Esophagus mucosa (tissue), 1 donor: ENCODE measurements at regions not wholly inside any gene's neighbourhood (a gene's known extent, or its start where the extent isn't known, plus 50 kb on each side); places are given as distances from the start of the nearest gene placed in this dataset.
"Not testable (repeated sequence)": the region's sequence is repeated elsewhere in the genome, so short reads cannot be mapped to it uniquely, and the experiment has no call there.

Source experiments
- ATAC-seq: fragments of 200-7000 bp; cut with Tn5 transposase; one replicate; pipeline ENCODE4 v1.9.1; 2020
- donor health status: DM: yes; HTN: yes; CAD: no.

DNA sequence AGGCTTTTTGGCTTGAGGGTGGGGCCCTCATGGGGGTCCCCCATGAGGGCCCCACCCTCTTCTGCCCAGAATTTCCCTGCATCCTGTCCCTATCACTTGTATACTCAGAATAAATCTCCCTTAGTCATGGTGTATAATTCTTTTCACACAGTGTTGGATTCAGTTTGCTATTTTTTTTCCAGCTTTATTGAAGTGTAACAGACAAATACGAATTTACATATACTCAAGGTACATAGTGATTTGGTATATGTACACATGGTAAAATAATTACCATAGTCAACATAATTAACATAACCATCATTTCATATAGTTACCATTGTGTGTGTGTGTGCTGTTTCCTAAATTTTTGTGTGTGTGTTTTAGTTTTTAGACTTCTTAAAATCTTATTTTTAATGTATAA is 289.4 kb downstream of the CNTNAP3B start:
- not testable (repeated sequence) for ATAC-seq

DNA sequence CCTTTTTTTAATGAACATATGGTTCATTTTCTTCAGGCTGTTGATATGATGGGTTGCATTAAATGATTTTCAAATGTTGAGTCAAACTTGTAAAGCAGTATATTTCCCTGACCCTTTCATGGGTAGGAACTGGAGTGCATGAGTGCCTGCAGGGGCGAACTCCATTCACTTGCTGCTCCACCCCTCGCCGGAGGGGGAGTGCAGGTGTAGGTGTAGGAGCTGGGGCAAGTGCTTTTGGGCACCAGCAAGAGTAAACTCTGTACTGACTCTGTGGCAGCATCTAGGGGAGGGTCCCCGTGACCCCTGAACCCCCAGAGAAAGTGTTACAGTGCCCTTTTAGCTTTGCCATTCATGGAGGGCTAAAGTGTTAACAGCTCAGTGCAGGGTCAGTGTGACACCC is 290.3 kb downstream of the CNTNAP3B start:
- not testable (repeated sequence) for ATAC-seq

- peak; percentile 13 for ATAC-seq
Measured at GRCh38 chr9:41838562-41838851, 290.7 kb downstream of the CNTNAP3B start.

GRCh38 chr9:41837684-41838561 is 291.3 kb downstream of the CNTNAP3B start:
- not testable (repeated sequence) for ATAC-seq

DNA sequence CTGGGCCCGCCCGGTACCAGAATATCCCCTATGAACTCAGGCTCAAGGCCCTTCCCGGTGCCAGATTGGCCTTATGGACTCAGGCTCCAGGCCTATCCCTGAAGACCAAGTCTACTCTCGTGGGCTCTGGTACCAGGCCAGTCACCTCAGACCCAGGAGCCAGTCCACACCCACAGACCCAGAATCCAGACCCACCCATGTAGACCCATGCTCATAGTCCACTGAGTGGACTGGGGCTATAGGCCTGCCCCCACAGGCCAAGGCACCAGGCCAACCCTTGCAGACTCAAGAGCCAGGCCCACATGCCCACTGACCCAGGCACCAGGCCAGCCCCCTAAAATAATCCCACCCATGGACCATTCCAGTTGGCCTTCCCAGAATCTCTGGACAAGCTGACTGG is 296.1 kb downstream of the CNTNAP3B start:
- peak; percentile 43 for ATAC-seq

DNA sequence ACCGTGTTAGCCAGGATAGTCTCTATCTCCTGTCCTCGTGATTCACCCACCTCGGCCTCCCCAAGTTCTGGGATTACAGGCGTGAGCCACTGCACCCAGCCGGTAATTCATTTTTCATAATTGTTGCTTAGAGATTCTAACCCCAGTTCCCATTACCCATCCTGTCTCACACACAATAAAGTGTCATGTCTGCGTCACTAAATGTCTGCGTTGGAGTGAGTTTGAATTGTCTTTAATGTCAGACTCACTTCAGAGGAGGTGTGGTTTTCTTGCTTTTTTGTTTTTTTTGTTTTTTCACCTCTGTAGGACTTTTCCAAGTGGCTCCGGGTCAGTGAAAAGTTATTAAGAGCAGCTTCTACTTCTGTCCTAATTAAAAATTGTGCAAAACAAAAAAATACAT is 304.5 kb downstream of the CNTNAP3B start:
- not testable (repeated sequence) for ATAC-seq

DNA sequence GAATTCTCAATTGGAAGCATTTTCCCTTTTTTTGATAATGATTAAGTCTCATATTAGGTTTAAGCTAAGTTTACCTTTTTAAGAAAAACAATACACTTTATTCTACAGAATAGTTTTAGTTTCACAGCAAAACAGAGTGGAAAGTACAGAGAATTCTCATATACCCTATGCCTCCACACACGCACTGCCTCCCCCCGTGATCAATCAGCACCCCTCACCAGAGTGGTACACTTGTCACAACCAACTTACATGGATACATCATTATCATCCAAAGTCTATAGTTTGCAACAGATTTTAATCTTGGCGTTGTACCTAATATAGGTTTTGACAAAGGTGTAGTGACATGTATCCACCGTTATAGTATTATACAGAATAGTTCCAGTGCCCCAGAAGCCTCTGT is 326.5 kb downstream of the CNTNAP3B start:
- not testable (repeated sequence) for ATAC-seq

- ATAC-seq: not testable (repeated sequence)
Measured at GRCh38 chr9:41798684-41799083, 330.5 kb downstream of the CNTNAP3B start.

DNA sequence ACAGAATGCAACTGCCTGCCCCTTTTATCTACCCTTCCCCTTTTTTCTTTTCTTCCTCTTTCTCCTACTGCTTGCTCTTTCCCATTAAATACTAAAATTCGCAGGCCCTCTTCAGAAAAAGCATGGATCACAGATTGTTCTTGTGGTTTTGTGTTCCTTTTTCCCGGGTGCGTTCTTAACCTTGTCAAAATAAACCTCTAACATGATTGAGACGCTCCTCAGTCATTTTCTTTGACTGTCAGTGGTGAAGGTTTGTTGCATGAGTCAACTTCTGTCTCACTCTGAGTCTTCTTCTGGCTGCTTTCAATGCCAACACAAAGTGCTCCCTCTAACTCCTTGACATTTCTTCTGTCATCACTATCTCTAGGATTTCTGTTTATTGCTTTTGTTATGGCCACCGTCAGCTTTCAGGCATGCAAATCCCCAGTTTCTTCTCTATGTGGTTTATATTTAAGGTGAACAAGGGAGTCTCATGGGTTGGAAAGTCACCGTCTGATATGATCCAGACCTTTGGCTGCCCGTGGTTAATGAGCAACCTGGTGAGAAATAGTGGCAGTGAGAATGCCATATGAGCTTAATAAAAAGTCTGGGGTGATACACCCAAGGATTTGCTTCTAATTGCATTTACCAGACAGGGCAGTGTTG is 338.4 kb downstream of the CNTNAP3B start:
- ATAC-seq: not testable (repeated sequence)

GRCh38 chr9:41790007-41790406 is 339.2 kb downstream of the CNTNAP3B start:
- not testable (repeated sequence) for ATAC-seq

GRCh38 chr9:41789387-41789786 is 339.8 kb downstream of the CNTNAP3B start:
- not testable (repeated sequence) for ATAC-seq

DNA sequence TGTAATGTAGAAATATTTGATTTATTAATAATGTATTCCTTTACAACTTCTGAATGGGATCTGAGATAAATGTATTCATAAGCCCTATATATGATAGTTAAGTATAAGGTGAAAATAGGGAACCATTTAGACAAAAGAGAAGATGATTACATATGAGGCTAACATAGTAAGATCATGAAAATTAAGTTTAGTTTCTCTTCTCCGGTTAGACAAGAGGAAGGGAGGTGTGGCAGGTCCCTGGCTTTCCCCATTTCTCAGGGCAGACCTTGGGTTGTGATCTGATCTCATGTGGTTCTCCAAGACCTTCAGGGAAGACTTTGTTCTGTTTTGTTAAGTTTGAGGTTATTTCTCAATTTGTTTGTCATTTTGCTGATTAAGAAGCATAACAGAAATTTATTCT is 341.3 kb downstream of the CNTNAP3B start:
- ATAC-seq: not testable (repeated sequence)

GRCh38 chr9:41787270-41787669 is 342.0 kb downstream of the CNTNAP3B start:
- ATAC-seq: not testable (repeated sequence)

GRCh38 chr9:41784006-41784405 is 345.2 kb downstream of the CNTNAP3B start:
- ATAC-seq: not testable (repeated sequence)

GRCh38 chr9:41783070-41783810 is 346.0 kb downstream of the CNTNAP3B start:
- ATAC-seq: not testable (repeated sequence)

GRCh38 chr9:41781899-41782298 is 347.3 kb downstream of the CNTNAP3B start:
- not testable (repeated sequence) for ATAC-seq

DNA sequence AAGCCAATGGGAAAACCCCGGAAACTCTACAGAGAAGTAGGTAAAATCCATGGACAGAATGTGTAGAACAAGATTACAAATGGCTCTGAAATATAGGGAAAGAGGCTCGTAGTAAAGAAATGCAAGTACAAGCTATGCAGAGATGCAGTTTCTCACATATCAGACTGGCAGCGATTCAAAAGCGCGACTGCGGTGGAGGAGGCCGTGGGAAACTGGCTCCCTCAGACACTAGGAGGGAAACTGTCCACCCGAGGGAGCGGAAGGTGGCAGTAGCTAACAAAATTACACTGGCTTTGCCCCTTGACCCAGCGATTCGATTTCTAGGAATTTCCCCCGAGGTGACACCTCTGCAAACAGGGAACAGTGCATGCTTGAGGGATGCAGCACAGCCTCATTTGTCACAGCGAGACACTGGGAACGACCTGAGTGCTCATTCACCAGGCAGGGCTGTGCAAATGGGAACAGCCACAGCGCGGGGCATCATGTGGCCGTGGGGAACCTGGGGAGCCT is 349.3 kb downstream of the CNTNAP3B start:
- ATAC-seq: not testable (repeated sequence)

DNA sequence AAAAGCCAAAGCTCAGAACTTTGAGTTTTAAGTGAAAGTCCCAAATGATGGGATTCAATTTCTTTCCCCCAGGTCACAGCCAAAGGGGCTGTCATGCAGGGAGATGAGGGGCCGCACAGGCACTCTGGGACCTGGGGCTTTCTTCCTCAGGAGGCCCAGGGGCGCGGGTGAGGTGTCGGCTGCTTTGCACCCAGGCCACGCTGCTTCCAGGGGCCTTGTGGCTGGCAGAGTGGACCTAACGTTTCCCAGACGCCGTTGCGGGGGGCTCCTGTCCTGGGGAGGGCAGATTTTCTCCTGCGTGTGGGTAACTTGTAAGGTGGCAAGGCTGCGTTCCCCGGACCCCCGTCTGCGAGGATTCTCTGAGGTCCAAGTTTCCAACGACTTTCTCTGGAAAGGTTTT is 350.0 kb downstream of the CNTNAP3B start:
- ATAC-seq: not testable (repeated sequence)

GRCh38 chr9:41778535-41779071 is 350.6 kb downstream of the CNTNAP3B start:
- not testable (repeated sequence) for ATAC-seq

DNA sequence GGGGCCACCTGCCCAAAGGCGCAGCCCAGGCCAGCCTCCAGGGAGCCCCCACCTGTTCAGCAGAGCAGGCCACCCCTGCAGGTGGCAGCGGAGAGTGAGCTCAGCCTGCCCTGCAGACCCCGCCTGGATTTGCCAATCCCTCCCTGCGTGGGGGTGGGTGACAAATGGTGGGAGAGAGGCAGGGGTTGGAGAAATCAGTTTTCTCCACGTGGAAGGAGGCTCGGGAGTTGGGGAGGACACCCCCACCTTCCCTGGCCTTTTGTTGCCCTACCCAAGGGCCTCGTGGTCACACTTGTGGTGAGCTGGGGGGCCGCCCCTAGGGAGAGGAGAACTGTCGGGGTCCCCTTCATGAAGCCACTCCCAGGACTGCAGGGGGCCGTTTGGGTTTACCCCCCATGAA is 351.7 kb downstream of the CNTNAP3B start:
- not testable (repeated sequence) for ATAC-seq

- ATAC-seq: not testable (repeated sequence)
Measured at GRCh38 chr9:41772541-41772940, 356.7 kb downstream of the CNTNAP3B start.

GRCh38 chr9:41771693-41772092 is 357.5 kb downstream of the CNTNAP3B start:
- not testable (repeated sequence) for ATAC-seq

DNA sequence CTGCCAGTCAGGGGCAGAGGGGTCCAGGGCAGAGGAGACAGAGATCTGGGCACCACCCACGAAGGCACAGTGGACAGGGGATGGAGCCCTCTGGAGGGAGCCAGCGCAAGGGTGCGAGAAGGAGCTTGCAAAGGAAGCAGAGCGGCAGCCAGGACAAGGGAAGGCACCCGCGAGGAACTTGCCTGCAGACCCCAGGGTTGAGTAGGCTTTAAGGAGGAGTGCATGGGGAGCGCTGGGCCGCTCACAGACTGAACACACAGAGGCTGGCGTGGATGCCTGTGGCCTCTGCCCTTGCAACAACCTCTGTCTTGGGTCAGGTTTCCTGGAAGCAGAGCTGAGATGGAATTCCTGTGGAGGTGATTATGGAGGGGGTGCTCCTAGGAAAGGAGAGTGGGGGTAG is 374.4 kb downstream of the CNTNAP3B start:
- not testable (repeated sequence) for ATAC-seq
